HEK293T (cell line): ENCODE measurements at regions not wholly inside any gene's neighbourhood (a gene's known extent, or its start where the extent isn't known, plus 50 kb on each side); places are given as distances from the start of the nearest gene placed in this dataset.

Experiments
- ARNT ChIP-seq: fragments of 450-650 bp; IDR thresholded peaks from 2 replicates; pipeline ENCODE4 v1.6.1; 2017; ENCODE audit warnings: mild to moderate bottlenecking
- ELF4 ChIP-seq: fragments of 450-650 bp; IDR thresholded peaks from 2 replicates; pipeline ENCODE4 v1.6.1; 2017; ENCODE audit warnings: antibody characterized with exemption
- FOXM1 ChIP-seq: fragments of 450-650 bp; IDR thresholded peaks from 2 replicates; pipeline ENCODE4 v1.6.1; 2017; ENCODE audit warnings: mild to moderate bottlenecking, borderline replicate concordance
- HDGF ChIP-seq: fragments of 450-650 bp; IDR thresholded peaks from 2 replicates; pipeline ENCODE4 v1.6.1; 2017; ENCODE audit warnings: antibody characterized with exemption, borderline replicate concordance
- L3MBTL2 ChIP-seq: fragments of 450-650 bp; conservative IDR thresholded peaks from 2 replicates; pipeline ENCODE4 v1.6.1; 2016; ENCODE audit warnings: mild to moderate bottlenecking
- SP1 ChIP-seq: fragments of 450-650 bp; IDR thresholded peaks from 2 replicates; pipeline ENCODE4 v1.6.1; 2017
- SUZ12 ChIP-seq: fragments of 450-650 bp; IDR thresholded peaks from 2 replicates; pipeline ENCODE4 v1.6.1; 2016; ENCODE audit warnings: mild to moderate bottlenecking

- TF ChIP-seq ELF4 (no peak), L3MBTL2 (no peak), SP1 (no peak), ARNT (no peak), SUZ12 (no peak), HDGF (no peak), FOXM1 (no peak)
These were observed 477.9 kb downstream of the ICE1 start for GRCh38 chr5:5900350-5900749.
